SU-DHL-6 (cell line): ENCODE measurements at regions not wholly inside any gene's neighbourhood (a gene's known extent, or its start where the extent isn't known, plus 50 kb on each side); places are given as distances from the start of the nearest gene placed in this dataset.

Experiments
- CTCF ChIP-seq: fragments of 200-600 bp; sonication (generic); IDR thresholded peaks from one replicate; pipeline ENCODE4 v1.5.1; 2017; ENCODE audit warnings: antibody characterized with exemption, mild to moderate bottlenecking, low read length, moderate library complexity; ENCODE audit not compliant: insufficient read depth, poor library complexity, severe bottlenecking
- EZH2phosphoT487 ChIP-seq: fragments of 200-600 bp; sonication (generic), shearing (Covaris generic); conservative IDR thresholded peaks from 2 replicates; pipeline ENCODE4 v1.6.1; 2018; ENCODE audit warnings: mild to moderate bottlenecking, antibody characterized with exemption, low read length, moderate library complexity, mixed read lengths

GRCh38 chr2:215851082-215851481, 162.3 kb downstream of the MREG start:
- TF ChIP-seq CTCF (no peak), EZH2phosphoT487 (no peak)
